ENCODE measurements at regions not wholly inside any gene's neighbourhood (a gene's known extent, or its start where the extent isn't known, plus 50 kb on each side); places are given as distances from the start of the nearest gene placed in this dataset.
"Not testable (repeated sequence)": the region's sequence is repeated elsewhere in the genome, so short reads cannot be mapped to it uniquely, and the experiment has no call there.

GRCh38 chr6:94687255-94687654 is 890.1 kb upstream of the MANEA start:
- DNase-seq: not testable (repeated sequence)

DNA sequence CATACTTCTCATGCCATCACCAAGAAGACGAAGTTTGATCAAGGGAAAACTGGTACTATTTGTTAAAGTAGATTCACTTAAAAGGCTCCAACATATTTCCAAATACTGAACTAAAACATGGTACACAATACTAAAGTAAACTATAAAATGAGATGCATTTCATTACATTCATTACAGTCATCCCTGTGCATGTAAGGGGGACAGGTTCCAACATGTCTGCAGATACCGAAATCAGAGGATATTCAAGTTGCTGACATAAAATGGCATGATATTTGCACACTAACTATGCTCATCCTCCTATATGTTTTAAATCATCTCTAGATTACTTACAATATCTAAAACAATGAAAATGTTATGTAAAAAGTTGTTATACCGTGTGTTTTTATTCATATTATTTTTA is 893.9 kb upstream of the MANEA start:
- no peak for DNase-seq

- DNase-seq: no peak
Measured at GRCh38 chr6:94680669-94681212, 896.6 kb upstream of the MANEA start.

DNA sequence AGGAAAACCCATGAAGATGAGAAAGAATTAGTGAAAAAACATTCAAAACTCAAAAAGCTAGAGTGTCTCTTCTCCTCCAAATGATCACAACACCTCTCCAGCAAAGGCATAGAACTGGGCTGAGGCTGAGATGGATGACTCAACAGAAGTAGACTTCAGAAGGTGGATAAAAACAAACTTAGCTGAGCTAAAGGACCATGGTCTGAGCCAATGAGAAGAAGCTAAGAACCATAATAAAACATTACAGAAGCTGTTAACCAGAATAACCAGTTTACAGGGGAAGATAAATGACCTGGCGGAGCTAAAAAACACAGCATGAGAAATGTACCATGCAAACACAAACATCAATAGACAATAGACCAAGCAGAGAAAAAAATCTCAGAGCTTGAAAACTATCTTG is 904.1 kb upstream of the MANEA start:
- DNase-seq: no peak

GRCh38 chr6:94670017-94670416 is 907.3 kb upstream of the MANEA start:
- DNase-seq: no peak

DNA sequence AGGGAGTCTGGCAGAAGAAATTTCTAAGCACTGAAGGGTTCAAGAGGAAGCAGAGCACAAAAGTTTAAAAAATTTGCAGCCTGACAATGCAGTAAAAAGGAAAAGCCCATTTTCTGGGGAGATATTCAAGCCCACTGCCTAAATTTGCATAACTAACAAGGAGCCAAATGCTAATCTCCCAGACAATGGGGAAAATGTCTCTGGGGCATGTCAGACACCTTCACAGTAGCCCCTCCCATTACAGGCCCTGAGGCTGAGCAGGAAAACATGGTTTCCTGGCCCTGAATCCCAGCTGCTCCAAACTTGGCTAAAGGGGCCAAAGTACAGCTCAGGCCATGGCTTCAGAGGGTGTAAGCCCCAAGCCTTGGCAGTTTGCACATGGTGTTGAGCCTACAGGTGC is 908.5 kb upstream of the MANEA start:
- no peak for DNase-seq

DNA sequence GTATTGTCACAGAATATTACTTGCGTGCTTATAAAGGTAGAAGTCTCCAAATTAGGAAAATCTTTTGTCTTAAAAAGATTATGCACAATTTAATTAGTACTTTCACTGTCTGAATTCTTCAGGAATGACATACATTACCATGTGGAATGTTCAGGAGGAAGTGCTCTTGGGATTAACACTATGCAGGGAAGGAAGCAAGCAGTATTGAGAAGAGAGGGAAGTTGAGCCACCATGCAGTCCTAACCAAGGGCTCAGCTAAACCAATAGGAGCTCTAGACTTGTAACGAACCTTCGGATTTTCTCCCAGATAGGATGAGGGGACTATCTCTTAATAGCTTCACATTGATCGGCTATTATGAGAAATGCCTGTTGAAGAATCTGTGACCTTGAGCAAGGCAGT is 918.4 kb upstream of the MANEA start:
- no peak for DNase-seq

DNA sequence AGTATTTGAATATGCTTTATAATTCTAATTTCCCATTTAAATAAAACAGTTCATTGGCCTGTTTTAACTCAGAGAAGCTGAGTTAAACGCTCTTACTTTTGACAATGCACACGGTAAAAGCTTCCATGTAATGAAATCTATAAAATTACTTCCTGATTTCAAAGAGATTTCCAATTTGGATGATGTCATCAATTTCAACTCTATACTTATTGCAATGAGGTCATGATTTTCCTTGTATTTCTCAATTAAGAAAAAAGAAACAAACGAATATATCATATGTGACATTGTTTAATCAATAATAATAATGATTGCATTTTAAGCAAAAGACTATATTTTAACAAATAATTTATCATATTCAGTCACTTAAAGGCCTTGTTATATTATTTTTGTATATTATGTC is 926.1 kb upstream of the MANEA start:
- DNase-seq: no peak

DNA sequence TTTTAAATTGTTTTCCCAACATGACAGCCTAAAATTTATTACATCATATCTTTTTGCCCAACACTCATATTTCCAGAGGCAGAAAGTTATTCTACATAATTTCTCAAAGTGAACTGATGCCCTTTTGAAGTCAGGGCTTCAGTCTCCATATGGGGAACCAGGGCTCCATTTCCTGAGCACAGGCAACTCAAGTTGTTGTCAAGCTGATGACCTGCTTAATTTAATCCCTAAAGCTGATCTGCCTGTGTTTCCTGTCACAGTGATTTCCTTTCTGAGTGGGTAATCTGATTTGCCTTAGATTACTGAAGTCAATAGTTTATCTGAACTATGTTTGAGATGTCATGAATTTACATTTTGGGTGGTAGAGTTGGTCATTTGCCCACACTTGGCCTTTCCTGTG is 932.1 kb upstream of the MANEA start:
- DNase-seq: no peak

- no peak for DNase-seq
Measured at GRCh38 chr6:94639564-94639963, 937.8 kb upstream of the MANEA start.

DNA sequence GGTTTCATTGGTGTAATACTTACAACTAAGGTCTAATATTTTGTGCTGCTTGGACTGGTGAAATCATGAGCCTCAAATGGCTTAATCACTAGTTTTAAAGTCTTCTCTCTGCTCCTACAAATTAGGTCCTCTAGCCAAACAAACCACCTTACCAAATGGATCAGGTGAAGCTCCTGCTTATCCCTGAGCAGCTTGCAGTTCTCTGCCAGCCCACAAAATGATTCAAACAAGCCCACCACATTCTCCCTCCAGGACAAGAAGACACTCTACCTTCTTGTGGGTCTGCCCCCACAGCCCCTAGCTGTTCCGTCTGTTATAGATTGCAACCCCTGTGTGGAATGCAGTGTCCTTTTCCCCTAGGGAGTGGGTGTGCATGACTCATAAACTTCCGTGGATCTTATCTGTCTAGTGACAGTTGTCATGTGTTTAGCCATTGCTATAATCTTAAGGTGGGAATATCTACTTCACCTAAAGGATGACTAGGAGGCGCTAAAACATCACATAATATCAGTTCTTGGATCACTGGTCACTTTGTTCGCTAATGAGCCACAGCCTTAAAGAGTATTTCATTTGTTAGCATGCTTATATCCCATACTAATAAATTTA is 940.5 kb upstream of the MANEA start:
- no peak for DNase-seq

GRCh38 chr6:94623586-94623985 is 953.7 kb upstream of the MANEA start:
- no peak for DNase-seq

- DNase-seq: no peak
Measured at GRCh38 chr6:94622783-94623182, 954.6 kb upstream of the MANEA start.

DNA sequence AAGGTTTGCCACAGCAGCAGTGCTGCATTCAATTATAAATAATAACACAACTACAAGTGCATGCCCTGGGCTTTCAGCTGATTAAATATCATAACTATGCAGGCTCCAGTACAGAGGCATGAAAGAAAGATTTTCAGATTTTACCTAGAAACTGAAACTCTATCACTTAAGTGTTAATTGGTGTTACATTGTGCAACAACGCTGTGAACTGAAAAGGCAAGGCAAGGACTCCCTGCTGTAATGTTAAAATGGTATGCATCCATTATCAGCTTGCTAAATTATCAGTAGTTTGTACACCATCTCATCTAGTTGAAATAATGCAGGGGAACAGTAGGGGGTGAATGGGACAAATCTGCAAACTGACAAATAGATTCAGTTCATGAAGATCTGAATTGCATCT is 976.7 kb upstream of the MANEA start:
- no peak for DNase-seq

GRCh38 chr6:94597487-94597886 is 979.8 kb upstream of the MANEA start:
- peak; percentile 6 for DNase-seq

GRCh38 chr6:94590416-94590815 is 986.9 kb upstream of the MANEA start:
- DNase-seq: no peak

DNA sequence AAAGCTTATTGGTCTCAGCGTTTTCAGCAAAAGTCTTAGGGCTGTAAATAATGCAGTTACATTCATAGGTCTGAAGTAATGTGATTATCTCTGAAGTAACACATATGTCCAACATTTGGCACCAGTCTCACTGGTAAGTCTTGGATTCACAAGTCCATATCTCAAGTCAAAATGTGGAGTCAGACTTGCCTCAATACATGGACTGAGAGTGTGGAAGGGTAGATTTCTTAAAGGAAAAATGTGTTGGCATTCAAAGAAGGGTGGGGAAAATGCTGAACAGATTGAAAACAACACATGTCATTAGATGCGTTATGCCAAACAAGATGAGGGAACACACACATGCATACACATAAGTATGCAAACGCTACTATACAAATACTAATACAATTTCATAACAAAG is 989.0 kb upstream of the MANEA start:
- DNase-seq: no peak

- DNase-seq: no peak
Measured at GRCh38 chr6:94584211-94584610, 993.1 kb upstream of the MANEA start.

GRCh38 chr6:94570581-94570980 is 1006.8 kb upstream of the MANEA start:
- no peak for DNase-seq

DNA sequence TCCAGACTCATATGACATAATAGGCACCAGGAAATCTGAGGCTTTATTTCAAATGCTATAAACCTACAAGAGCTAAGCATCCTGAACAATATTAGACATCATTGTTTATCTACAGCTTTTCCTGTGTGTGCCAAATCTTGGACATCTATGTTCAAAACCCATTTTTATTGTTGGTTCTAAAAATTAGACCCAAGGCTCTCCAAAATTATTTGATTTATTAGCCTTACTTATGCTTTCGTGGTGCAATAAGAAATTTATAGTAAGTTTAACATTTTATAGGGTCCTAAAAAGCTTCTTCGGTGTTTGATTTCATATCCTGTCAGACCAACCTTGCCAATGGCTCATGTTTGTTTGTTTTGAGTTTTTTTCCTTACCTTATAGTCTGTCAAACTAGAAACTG is 1014.5 kb upstream of the MANEA start:
- DNase-seq: no peak

- no peak for DNase-seq
Measured at GRCh38 chr6:94559829-94560537, 1017.4 kb upstream of the MANEA start.

- DNase-seq: not testable (repeated sequence)
Measured at GRCh38 chr6:94557207-94557606, 1020.1 kb upstream of the MANEA start.

DNA sequence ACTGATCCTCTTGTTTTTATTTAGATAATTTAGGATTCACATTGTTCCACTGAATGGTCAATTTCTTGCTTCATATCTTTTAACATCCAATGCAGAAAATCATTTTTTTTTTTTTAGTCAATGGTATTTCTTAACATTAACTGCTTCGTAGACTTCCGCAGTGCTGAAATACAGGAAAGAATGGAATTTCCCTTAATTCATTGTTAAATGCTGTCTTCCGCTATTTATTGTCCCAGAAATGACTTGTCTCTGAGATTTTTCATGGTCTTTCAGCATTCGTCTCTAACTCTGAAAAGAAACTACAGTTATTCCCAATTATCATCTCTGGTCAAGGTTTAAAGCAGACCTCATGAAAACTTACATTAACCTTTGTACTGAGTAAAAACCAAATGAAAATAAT is 1029.1 kb upstream of the MANEA start:
- DNase-seq: no peak

DNA sequence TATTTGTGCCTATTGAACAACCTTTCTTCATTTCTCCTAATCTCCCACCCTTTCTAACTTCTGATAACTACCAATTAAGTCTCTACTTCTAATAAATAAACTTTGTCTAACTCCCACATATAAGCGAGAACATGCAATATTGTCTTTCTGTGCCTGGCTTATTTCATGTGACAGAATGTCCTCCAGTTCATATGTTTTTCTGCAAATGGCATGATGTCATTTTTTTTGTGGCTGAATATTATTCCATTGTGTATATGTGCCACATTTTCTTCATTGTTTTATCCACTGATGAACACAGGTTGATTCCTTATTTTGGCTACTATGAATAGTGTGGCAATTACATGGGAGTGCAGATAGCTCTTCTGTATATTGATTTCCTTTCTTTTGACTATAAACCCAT is 1041.5 kb upstream of the MANEA start:
- DNase-seq: no peak
